LoVo (cell line): ENCODE measurements at regions not wholly inside any gene's neighbourhood (a gene's known extent, or its start where the extent isn't known, plus 50 kb on each side); places are given as distances from the start of the nearest gene placed in this dataset.
"Not testable (repeated sequence)": the region's sequence is repeated elsewhere in the genome, so short reads cannot be mapped to it uniquely, and the experiment has no call there.

Experiments used
- DNase-seq: peaks from one replicate; pipeline ENCODE4 v3.0.0-alpha.2; 2016; ENCODE audit warnings: low spot score

GRCh38 chr5:67934976-67935375, 280.6 kb upstream of the PIK3R1 start:
- no peak for DNase-seq

DNA sequence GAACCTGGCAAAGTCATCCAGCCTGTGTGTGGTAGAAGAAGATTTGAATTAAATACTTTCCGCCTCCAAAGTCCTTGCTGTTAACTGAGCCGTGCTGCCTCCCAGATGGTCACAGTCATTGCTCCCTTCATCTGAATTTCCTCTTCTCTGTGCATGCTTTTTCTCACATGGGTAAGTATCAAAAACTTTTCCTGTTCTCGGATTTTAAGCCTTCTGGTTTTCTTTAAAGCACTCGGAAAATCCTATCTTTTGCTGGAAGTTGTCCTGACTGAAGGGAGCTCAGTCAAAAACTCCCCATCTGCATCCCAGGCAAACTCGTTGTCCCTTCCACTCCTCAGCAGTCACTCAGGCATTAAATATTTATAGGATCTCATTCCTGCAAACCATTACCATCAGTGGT, 290.0 kb upstream of the PIK3R1 start:
- DNase-seq: no peak

DNA sequence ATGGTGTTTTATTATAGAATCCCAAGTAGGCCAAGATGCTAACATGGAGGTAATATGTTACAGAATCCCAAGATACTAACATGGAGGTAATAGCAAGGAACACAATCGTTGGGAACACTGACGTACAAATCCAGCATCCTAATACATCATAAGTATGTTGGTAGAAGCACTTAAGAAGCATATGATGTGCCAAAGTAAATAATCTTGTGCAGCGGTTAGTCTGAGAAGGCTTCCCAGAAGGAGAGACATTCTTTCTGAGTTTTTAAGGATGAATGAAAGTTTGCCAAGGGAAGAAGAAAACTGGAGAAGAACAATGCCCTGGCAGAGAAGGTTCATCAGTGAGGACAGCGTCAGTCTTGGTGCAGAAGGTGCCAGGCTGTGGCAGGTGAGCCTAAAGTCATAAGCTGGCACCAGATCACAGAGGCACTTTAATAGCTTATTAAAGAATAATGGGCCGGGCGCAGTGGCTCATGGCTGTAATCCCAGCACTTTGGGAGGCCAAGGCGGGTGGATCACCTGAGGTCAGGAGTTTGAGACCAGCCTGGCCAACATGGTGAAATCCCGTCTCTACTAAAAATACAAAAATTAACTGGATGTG, 294.5 kb upstream of the PIK3R1 start:
- DNase-seq: no peak

- not testable (repeated sequence) for DNase-seq
Observed at GRCh38 chr5:67919532-67919931, 296.0 kb upstream of the PIK3R1 start.

DNA sequence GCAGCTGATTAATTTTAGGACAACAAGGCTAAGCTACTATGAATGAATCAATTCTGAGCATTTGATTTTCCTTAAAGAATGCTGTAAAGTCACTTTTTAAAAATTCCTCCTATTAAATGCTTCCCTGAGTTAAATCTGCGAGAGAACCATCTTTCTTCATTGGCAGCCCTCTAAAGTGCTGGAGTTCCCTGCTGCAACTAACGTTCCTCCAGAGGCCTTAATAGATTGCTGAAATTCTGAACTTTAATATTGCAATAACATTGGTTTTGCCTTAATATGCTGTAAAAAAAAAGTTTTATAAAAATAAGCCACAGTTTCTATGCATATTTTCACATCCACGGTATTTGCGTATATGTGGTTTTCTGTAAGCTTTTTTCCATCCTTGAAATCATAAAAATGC, 298.0 kb upstream of the PIK3R1 start:
- no peak for DNase-seq

DNA sequence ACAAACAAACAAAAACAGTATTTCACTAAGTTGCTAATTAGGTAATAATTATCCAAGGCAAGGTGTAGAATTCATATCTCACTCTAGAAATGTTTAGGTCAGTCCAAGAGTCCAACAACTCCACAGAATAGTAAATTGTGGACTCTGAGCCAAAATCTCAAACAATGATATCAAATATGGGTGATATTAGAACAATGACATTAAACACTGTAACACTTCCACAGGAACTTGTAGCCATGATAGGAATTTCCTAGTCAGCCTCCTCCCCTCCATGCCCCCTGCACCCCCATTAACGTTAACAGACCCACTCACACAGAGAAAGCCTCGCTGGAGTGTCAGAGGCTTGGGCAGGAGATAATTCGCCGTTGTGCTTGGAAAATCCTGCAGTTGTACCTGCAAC, 305.0 kb upstream of the PIK3R1 start:
- DNase-seq: no peak

GRCh38 chr5:67908126-67908765, 307.3 kb upstream of the PIK3R1 start:
- DNase-seq: peak; percentile 6

- DNase-seq: no peak
Observed at GRCh38 chr5:67904366-67904765, 311.2 kb upstream of the PIK3R1 start.

- DNase-seq: no peak
Observed at GRCh38 chr5:67903656-67904055, 311.9 kb upstream of the PIK3R1 start.

GRCh38 chr5:67903121-67903520, 312.4 kb upstream of the PIK3R1 start:
- no peak for DNase-seq

DNA sequence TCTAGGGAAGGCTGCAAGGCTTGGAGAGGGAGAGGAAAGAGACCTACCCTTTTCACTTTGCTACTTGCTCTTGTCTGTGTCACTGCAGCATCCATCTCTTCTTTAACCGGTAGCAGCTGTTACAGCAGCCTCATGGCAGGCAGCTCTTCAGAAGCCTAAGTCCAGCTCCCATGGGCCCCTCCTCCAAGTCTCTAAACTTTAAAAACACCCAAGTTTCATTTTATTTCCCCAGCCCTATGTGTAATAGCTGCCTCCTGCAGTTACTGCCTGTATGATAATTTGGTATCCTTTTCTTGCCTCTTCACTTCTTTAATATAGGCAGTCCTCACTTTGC, 313.1 kb upstream of the PIK3R1 start:
- no peak for DNase-seq

GRCh38 chr5:67901814-67902496, 313.6 kb upstream of the PIK3R1 start:
- DNase-seq: no peak

DNA sequence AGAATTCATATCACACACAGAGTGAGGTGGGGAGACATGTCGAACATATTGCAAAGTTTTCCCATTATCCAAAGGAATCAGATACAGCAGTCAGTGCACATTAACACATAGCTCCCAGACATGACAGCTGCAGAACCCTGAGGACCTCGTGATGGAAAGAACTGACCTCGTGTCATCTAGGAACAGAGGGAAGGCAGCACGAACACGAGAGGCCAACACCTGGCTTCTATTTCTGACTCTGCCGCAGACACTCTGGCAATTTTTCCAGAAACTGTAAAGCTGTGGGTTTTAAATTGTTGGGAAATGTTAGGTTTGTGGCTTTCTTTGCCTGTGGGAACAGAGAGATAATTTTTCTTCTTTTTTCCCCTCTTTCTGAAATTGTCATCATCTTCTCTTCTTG, 315.0 kb upstream of the PIK3R1 start:
- DNase-seq: no peak

DNA sequence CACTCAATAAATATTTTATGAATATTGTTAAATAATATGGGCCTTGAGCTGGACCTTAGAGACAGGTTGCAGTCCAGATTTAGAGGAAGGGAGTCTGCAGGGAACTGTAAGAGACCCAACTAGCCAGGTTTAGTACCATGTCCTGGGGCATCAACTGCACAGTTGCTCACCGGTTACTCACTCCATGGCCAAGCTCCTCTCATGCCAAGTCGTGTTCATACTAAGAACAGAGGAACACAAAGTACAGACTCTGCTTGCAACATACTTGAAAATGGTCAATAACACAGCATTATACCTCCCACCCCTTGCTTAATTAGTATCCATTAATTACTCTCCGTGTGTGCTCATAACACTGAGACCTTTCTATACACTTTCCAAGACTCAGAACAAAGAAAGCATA, 317.6 kb upstream of the PIK3R1 start:
- DNase-seq: no peak

DNA sequence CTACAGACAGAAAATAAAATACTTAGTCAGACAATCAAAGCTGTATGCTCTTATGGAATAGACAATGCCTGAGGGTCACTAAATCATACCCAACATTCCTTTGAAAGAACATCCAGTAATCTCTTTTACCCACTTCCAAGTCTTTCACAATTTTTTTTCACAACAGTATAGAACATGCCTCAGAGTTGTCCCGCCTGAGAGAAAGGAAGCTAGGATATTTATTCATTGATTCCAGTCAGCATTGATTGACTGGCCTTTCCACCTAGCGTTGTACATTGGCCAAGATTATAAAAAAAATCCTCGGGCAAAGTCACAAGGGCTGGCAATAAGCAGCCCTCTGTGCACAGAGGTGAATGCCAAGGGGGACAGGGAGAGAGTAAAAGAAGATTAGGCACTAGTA, 318.1 kb upstream of the PIK3R1 start:
- DNase-seq: no peak

DNA sequence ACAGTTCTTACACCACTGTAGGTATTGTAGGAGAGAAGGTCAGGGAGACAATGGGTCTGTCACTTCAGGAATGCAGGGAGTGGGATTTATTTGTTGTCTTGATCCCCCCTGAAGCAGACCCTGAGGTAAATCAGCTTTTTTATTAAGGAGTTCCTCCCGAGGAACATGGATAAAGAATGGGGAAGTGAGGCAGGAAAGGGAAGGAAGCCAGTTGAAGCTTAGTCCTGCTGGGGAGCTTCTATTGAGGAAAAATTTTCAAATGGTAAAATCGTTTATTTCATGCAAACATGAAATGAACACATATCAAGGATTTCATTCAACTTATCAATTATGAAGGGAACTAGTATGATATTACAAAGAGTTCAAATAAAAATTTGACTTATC, 318.6 kb upstream of the PIK3R1 start:
- no peak for DNase-seq

DNA sequence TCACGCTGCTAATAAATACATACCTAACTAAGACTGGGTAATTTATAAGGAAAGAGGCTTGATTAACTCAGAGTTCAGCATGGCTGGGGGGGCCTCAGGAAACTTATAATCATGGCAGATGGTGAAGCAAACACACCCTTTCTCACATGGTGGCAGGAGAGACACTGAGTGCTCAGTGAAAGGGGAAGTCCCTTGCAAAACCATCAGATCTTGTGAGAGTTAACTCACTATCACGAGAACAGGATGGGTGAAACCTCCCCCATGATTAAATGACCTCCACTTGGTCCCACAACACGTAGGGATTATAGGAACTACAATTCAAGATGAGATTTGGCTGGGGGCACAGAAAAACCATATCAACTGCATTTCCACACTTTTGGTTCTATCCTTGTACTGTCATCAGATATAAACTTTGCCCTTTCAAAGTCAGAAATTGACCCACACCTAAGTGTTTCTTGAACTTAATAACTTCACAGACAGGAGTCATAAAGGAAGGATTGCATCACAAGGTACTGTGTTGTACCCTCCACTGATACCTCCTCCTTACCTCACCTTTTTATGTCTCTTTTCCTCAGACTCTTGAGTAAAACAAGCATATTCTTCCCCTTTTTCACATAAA, 319.1 kb upstream of the PIK3R1 start:
- DNase-seq: no peak

DNA sequence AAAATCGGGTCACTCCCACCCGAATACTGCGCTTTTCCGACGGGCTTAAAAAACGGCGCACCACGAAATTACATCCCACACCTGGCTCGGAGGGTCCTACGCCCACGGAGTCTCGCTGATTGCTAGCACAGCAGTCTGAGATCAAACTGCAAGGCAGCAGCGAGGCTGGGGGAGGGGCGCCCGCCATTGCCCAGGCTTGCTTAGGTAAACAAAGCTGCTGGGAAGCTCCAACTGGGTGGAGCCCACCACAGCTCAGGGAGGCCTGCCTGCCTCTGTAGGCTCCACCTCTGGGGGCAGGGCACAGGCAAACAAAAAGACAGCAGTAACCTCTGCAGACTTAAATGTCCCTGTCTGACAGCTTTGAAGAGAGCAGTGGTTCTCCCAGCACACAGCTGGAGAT, 325.7 kb upstream of the PIK3R1 start:
- not testable (repeated sequence) for DNase-seq

- DNase-seq: no peak
Observed at GRCh38 chr5:67887748-67888161, 327.8 kb upstream of the PIK3R1 start.

DNA sequence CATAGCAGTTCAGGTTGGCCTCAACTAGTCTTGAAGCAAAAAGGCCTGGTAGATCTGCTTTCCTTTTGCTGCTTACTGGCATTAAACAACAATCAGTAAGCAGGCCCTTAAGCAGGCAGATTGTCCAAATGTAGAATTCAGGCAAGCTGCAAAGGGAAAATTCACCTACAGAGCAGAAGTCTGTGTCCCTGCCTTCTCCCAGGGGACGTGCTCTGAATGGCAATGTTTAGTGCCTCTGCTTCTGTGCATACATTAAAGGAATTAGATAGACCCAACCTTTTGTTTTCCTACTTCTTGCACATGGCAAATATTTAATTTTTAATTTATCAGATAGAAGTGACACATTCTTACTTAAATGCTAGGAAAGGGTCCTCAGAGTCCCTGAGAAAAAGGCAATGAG, 328.8 kb upstream of the PIK3R1 start:
- DNase-seq: no peak

GRCh38 chr5:67880876-67881275, 334.7 kb upstream of the PIK3R1 start:
- DNase-seq: no peak

GRCh38 chr5:67880511-67880805, 335.1 kb upstream of the PIK3R1 start:
- DNase-seq: no peak

DNA sequence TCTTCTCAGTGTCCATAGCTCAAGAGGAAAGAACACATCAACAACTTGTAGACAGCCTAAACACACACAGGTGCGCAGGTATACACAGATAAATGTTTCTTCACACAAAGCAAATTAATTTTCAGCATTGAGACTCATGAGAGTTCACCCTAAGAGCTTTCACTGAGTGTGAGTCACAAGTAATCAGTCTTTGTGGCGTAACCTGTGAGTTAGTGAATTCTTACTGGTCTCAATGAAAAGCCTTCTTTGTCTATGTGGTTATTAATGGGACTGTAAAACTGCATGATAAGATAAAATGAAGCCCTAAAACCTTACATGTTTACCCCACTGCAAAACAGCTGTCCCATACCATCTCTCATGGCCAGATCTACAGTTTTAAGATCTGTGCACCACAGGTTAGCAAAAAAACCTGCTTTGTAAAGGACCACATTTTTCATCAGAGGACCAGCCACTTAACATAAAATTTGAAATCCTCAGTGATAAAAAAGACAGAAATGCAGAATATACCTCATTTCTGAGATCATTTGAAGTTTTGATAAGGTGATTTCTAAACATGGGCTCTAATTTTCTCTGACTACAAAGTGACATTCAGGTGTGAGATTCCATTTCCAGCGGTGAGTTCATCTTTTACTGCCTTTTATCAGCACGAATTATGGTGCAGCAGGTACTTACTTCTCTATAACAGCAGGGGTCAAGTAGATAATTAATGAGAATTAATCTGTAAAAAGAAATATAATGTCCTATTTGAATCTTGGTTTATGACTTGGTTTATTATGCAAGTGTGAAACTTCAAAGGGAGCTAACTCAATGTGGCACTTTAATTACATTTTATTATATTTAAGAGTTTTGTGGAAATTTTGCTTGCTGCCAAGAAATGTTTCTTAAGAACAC, 335.7 kb upstream of the PIK3R1 start:
- DNase-seq: peak; percentile 58
